Endodermal cell (in vitro differentiated cells): ENCODE measurements at regions not wholly inside any gene's neighbourhood (a gene's known extent, or its start where the extent isn't known, plus 50 kb on each side); places are given as distances from the start of the nearest gene placed in this dataset.

Experiments
- DNase-seq: peaks from one replicate; pipeline ENCODE4 v3.0.0-alpha.2; 2017
- H3K27ac ChIP-seq: 2 replicates; pipeline ENCODE4 v1.5.1; 2013; ENCODE audit warnings: mild to moderate bottlenecking, low read depth, low read length, moderate library complexity
- H3K27me3 ChIP-seq: 2 replicates; pipeline ENCODE4 v1.6.1; 2013; ENCODE audit warnings: mild to moderate bottlenecking, low read length, moderate library complexity; ENCODE audit not compliant: insufficient read depth, control insufficient read depth, poor library complexity, severe bottlenecking
- H3K36me3 ChIP-seq: 2 replicates; pipeline ENCODE4 v1.7.0; 2013; ENCODE audit warnings: mild to moderate bottlenecking, low read length, moderate library complexity; ENCODE audit not compliant: control insufficient read depth, insufficient read depth
- H3K4me1 ChIP-seq: one replicate; pipeline ENCODE4 v1.7.0; 2013; ENCODE audit warnings: low read length; ENCODE audit not compliant: control insufficient read depth, insufficient read depth
- H3K4me3 ChIP-seq: 2 replicates; pipeline ENCODE4 v1.5.1; 2013; ENCODE audit warnings: mild to moderate bottlenecking, low read length, moderate library complexity
- H3K9ac ChIP-seq: 2 replicates; pipeline ENCODE4 v1.6.1; 2013; ENCODE audit warnings: mild to moderate bottlenecking, low read length, moderate library complexity; ENCODE audit not compliant: poor library complexity, severe bottlenecking; ENCODE audit errors: extremely low read depth
- H3K9me3 ChIP-seq: 2 replicates; pipeline ENCODE4 v1.6.1; 2013; ENCODE audit warnings: mild to moderate bottlenecking, low read length, moderate library complexity; ENCODE audit not compliant: control insufficient read depth
- H3K27ac Mint-ChIP-seq: 2 replicates; pipeline ENCODE4 v1.8.0; 2020; ENCODE audit warnings: mixed read lengths
- H3K27me3 Mint-ChIP-seq: 2 replicates; pipeline ENCODE4 v1.8.0; 2021; ENCODE audit warnings: mild to moderate bottlenecking, mixed read lengths; ENCODE audit not compliant: insufficient read depth
- H3K36me3 Mint-ChIP-seq: 2 replicates; pipeline ENCODE4 v1.8.0; 2020; ENCODE audit warnings: low read depth, mixed read lengths
- H3K4me1 Mint-ChIP-seq: 2 replicates; pipeline ENCODE4 v1.8.0; 2020; ENCODE audit warnings: mixed read lengths
- H3K4me3 Mint-ChIP-seq: 2 replicates; pipeline ENCODE4 v1.8.0; 2020; ENCODE audit warnings: mild to moderate bottlenecking, moderate library complexity, mixed read lengths
- H3K9me3 Mint-ChIP-seq: 2 replicates; pipeline ENCODE4 v1.8.0; 2020; ENCODE audit warnings: mild to moderate bottlenecking, mixed read lengths
- WGBS, 2 experiments: methylation state at CpG; one replicate each; pipeline versions ENCODE4 v1.1.5 to v1.1.7; 2013; ENCODE audit warnings: missing lambda C conversion rate in 2 of 2, mixed read lengths in 1 of 2; ENCODE audit not compliant: insufficient coverage in 1 of 2, insufficient read length in 1 of 2; 5-methylcytosine and 5-hydroxymethylcytosine counted together
- TF ChIP-seq, protein P1 (sequence below): fragments of 200-600 bp; sonication (generic); conservative IDR thresholded peaks from 2 replicates; pipeline ENCODE4 v1.5.0; 2021; ENCODE audit warnings: antibody characterized with exemption, mild to moderate bottlenecking

- Histone ChIP-seq H3K4me1 (no peaks in the 10 kb centered on the region), H3K9ac (no peak overlapping the region), H3K36me3 (no peaks in the 10 kb centered on the region), H3K27me3 (peaks cover 4% of the 10 kb centered on the region), H3K27ac (no peak overlapping the region), H3K9me3 (no peaks in the 10 kb centered on the region), H3K4me3 (no peak overlapping the region)
- Mint-ChIP-seq H3K27me3 (no peaks in the 10 kb centered on the region), H3K9me3 (no peaks in the 10 kb centered on the region), H3K4me1 (no peaks in the 10 kb centered on the region), H3K27ac (no peak overlapping the region), H3K4me3 (no peak overlapping the region), H3K36me3 (no peaks in the 10 kb centered on the region)
- DNase-seq, result no peak
- TF ChIP-seq, protein P1, sequence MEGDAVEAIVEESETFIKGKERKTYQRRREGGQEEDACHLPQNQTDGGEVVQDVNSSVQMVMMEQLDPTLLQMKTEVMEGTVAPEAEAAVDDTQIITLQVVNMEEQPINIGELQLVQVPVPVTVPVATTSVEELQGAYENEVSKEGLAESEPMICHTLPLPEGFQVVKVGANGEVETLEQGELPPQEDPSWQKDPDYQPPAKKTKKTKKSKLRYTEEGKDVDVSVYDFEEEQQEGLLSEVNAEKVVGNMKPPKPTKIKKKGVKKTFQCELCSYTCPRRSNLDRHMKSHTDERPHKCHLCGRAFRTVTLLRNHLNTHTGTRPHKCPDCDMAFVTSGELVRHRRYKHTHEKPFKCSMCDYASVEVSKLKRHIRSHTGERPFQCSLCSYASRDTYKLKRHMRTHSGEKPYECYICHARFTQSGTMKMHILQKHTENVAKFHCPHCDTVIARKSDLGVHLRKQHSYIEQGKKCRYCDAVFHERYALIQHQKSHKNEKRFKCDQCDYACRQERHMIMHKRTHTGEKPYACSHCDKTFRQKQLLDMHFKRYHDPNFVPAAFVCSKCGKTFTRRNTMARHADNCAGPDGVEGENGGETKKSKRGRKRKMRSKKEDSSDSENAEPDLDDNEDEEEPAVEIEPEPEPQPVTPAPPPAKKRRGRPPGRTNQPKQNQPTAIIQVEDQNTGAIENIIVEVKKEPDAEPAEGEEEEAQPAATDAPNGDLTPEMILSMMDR, result no peak
Measured at GRCh38 chr13:65836066-65836465, 1394.1 kb downstream of the PCDH9 start.

GRCh38 chr13:65834897-65835296 is 1395.2 kb downstream of the PCDH9 start:
- WGBS, 2 experiments, result 0 to 50% methylated on average over 1 to 2 of the region's 2 CpGs

GRCh38 chr13:65830411-65831205 is 1399.5 kb downstream of the PCDH9 start:
- Histone ChIP-seq H3K27me3 (peaks cover 10% of the 10 kb centered on the region), H3K36me3 (no peaks in the 10 kb centered on the region), H3K4me3 (no peak overlapping the region), H3K4me1 (no peaks in the 10 kb centered on the region), H3K9ac (no peak overlapping the region), H3K9me3 (no peaks in the 10 kb centered on the region), H3K27ac (no peak overlapping the region)
- TF ChIP-seq, protein P1, result no peak
- H3K27me3 Mint-ChIP-seq, result peaks cover 6% of the 10 kb centered on the region
- no peaks in the 10 kb centered on the region for H3K4me1 Mint-ChIP-seq
- no peak overlapping the region for H3K4me3 Mint-ChIP-seq
- WGBS, 2 experiments, result 95 to 96% methylated on average over 4 to 10 of the region's 10 CpGs
- no peaks in the 10 kb centered on the region for H3K9me3 Mint-ChIP-seq
- no peak overlapping the region for H3K27ac Mint-ChIP-seq
- no peak for DNase-seq
- H3K36me3 Mint-ChIP-seq, result no peaks in the 10 kb centered on the region

More at GRCh38 chr13:65834897-65835296, 1395.2 kb downstream of the PCDH9 start:
- H3K27ac ChIP-seq, result no peak overlapping the region
- no peaks in the 10 kb centered on the region for H3K4me1 ChIP-seq
- Mint-ChIP-seq H3K9me3 (no peaks in the 10 kb centered on the region), H3K4me3 (no peak overlapping the region), H3K36me3 (no peaks in the 10 kb centered on the region), H3K4me1 (no peaks in the 10 kb centered on the region), H3K27me3 (peaks cover 2% of the 10 kb centered on the region), H3K27ac (no peak overlapping the region)
- no peaks in the 10 kb centered on the region for H3K36me3 ChIP-seq
- TF ChIP-seq, protein P1, result no peak
- no peak for DNase-seq
- no peak overlapping the region for H3K9ac ChIP-seq
- peaks cover 14% of the 10 kb centered on the region for H3K27me3 ChIP-seq
- H3K4me3 ChIP-seq, result no peak overlapping the region
- H3K9me3 ChIP-seq, result no peaks in the 10 kb centered on the region
